Fibroblast of pulmonary artery (primary cell): ENCODE measurements at regions not wholly inside any gene's neighbourhood (a gene's known extent, or its start where the extent isn't known, plus 50 kb on each side); places are given as distances from the start of the nearest gene placed in this dataset.

Source experiments
- DNase-seq: peaks from one replicate; pipeline ENCODE4 v3.0.0-alpha.2; 2010; ENCODE audit warnings: low read depth
- H3K4me3 ChIP-seq: replicated peaks from 2 replicates; pipeline ENCODE4 v1.5.1; 2011; ENCODE audit warnings: low read depth, mild to moderate bottlenecking, control low read depth, low read length, moderate library complexity
- TF ChIP-seq, protein P1 (sequence below): IDR thresholded peaks from 2 replicates; pipeline ENCODE4 v1.5.1; 2011; ENCODE audit warnings: mild to moderate bottlenecking, control low read depth, low read length, inconsistent platforms; ENCODE audit errors: missing control alignments

DNA sequence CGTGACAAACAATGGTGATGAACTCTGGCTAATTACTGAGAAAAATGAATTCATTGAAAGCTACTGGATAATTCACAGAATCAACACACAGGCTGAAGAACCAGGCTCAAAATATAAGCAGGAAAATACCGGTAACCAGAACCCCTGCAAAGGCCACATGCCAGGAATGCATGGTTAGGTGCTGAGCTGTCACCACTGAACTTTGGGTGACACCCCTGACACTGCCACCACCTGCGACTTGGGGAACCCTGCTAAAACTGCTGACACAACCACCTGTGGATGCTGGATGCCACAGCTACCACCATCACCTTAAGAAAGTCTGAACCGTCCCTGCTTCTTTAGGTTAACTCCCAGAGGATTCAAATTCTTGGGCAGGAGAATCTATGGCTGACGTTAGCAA is 72.0 kb upstream of the NR4A3 start:
- DNase-seq, result no peak
- H3K4me3 ChIP-seq, result no peak overlapping the region
- TF ChIP-seq, protein P1, sequence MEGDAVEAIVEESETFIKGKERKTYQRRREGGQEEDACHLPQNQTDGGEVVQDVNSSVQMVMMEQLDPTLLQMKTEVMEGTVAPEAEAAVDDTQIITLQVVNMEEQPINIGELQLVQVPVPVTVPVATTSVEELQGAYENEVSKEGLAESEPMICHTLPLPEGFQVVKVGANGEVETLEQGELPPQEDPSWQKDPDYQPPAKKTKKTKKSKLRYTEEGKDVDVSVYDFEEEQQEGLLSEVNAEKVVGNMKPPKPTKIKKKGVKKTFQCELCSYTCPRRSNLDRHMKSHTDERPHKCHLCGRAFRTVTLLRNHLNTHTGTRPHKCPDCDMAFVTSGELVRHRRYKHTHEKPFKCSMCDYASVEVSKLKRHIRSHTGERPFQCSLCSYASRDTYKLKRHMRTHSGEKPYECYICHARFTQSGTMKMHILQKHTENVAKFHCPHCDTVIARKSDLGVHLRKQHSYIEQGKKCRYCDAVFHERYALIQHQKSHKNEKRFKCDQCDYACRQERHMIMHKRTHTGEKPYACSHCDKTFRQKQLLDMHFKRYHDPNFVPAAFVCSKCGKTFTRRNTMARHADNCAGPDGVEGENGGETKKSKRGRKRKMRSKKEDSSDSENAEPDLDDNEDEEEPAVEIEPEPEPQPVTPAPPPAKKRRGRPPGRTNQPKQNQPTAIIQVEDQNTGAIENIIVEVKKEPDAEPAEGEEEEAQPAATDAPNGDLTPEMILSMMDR, result no peak

DNA sequence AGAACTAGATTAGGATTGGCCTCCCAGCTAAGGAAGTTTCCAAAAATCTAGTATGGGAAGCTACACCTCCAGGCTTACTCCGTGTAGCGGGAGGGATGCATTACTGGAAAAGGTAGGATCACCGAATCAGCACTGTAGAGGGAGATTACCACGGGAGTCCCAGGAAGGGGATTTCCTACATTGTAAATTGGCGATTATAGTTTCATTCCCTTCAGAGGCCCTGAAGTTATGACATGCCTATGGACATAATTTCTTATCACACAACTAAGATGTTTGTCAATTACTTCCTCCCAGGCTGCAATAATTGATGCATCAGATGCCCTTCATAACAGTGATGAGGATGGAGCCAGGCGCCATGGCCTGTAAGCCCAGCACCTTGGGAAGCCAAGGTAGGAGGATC is 71.2 kb upstream of the NR4A3 start:
- no peak for DNase-seq
- H3K4me3 ChIP-seq, result no peak overlapping the region
- TF ChIP-seq, protein P1, result no peak

GRCh38 chr9:99752417-99753109 is 69.1 kb upstream of the NR4A3 start:
- no peak overlapping the region for H3K4me3 ChIP-seq
- peak; percentile 25 for DNase-seq
- TF ChIP-seq, protein P1, result no peak

DNA sequence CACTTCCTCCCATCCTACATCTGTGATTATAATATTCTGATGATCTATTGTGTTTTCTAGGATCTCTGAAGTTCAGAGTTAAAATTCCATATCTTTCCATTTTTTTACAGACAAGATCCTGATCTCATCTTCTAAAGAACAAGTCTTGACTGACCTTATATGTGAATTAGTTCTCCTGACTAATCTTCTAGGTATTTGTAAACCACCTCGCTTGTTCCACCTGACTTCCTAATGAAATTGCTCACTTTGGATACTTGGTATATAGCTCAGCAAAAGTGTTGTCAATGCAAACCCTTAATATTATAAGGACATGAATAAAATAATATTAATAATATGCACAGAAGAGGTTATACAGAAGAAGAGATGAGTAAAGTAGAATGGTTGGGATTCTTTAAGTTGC is 68.2 kb upstream of the NR4A3 start:
- no peak overlapping the region for H3K4me3 ChIP-seq
- TF ChIP-seq, protein P1, result no peak
- no peak for DNase-seq

DNA sequence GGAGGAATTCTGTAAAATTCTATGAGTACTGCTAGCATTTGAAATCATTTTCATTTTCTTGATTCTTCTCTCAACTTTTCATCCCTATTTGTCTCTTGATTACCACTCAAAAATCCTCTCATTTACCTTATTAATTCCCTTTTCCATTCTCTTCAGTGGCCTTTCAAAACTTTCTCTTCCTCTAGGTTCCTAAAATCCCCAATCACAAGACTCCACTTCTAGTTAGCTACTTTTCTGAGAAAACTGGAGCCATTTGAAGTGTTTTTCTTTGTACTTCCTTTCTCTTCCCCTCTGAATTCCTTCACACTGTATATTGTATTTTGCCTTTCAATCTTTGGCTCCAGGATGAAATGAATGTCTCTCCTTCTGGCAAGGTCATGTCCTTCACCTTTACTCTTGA is 61.3 kb upstream of the NR4A3 start:
- H3K4me3 ChIP-seq, result no peak overlapping the region
- no peak for DNase-seq
- TF ChIP-seq, protein P1, result no peak

GRCh38 chr9:99762470-99762869 is 59.2 kb upstream of the NR4A3 start:
- no peak for DNase-seq
- TF ChIP-seq, protein P1, result no peak
- H3K4me3 ChIP-seq, result no peak overlapping the region
